WTC11 (cell line): ENCODE measurements at regions not wholly inside any gene's neighbourhood (a gene's known extent, or its start where the extent isn't known, plus 50 kb on each side); places are given as distances from the start of the nearest gene placed in this dataset.

ENCODE experiments used
- ATAC-seq: fragments of 200-7000 bp; cut with Tn5 transposase; 2 replicates; pipeline ENCODE4 v1.10.0; 2021; ENCODE audit warnings: mild to moderate bottlenecking, moderate library complexity
- CTCF ChIA-PET: fragments of 300-600 bp; sonication (Branson Sonifier 250); formaldehyde crosslinking; loops from one replicate; lab custom pipeline; 2021; ENCODE audit warnings: antibody characterized with exemption; lab: Charles Lee
- POLR2A ChIA-PET: fragments of 350-600 bp; sonication (Branson Sonifier 250); formaldehyde crosslinking; loops from one replicate; lab custom pipeline; 2021; ENCODE audit warnings: antibody characterized with exemption; lab: Charles Lee
- DNase-seq: peaks from one replicate; pipeline ENCODE4 v3.0.0; 2021; ENCODE audit warnings: low spot score
- H3K27ac Mint-ChIP-seq: 2 replicates; pipeline ENCODE4 v1.8.0; 2021; ENCODE audit warnings: mixed read lengths
- H3K27me3 Mint-ChIP-seq: 2 replicates; pipeline ENCODE4 v1.8.0; 2021; ENCODE audit warnings: low read depth, mild to moderate bottlenecking, moderate library complexity, mixed read lengths
- H3K36me3 Mint-ChIP-seq: 2 replicates; pipeline ENCODE4 v1.8.0; 2021; ENCODE audit warnings: mixed read lengths
- H3K4me1 Mint-ChIP-seq: 2 replicates; pipeline ENCODE4 v1.8.0; 2022; ENCODE audit warnings: mixed read lengths
- H3K4me3 Mint-ChIP-seq: 2 replicates; pipeline ENCODE4 v1.8.0; 2021; ENCODE audit warnings: mild to moderate bottlenecking, moderate library complexity, mixed read lengths
- H3K9me3 Mint-ChIP-seq: 2 replicates; pipeline ENCODE4 v1.8.0; 2021; ENCODE audit warnings: mixed read lengths
- ATF1 ChIP-seq: sonication (generic); formaldehyde crosslinking; IDR thresholded peaks from 2 replicates; pipeline ENCODE4 v1.8.1; 2023; ENCODE audit warnings: mild to moderate bottlenecking, moderate library complexity, missing genetic modification reagents
- ATF2 ChIP-seq: sonication (generic); formaldehyde crosslinking; IDR thresholded peaks from 2 replicates; pipeline ENCODE4 v1.8.1; 2022; ENCODE audit warnings: low read depth, missing genetic modification reagents, borderline replicate concordance
- ELF4 ChIP-seq: sonication (generic); formaldehyde crosslinking; IDR thresholded peaks from 2 replicates; pipeline ENCODE4 v1.8.1; 2022; ENCODE audit warnings: low read depth, mild to moderate bottlenecking, moderate library complexity, missing genetic modification reagents
- EMX1 ChIP-seq: fragments of 250-450 bp; sonication (Bioruptor Pico); IDR thresholded peaks from 2 replicates; pipeline ENCODE4 v1.8.0; 2021; ENCODE audit warnings: mild to moderate bottlenecking
- FOXJ3 ChIP-seq: sonication (generic); formaldehyde crosslinking; IDR thresholded peaks from 2 replicates; pipeline ENCODE4 v1.9.0; 2021; ENCODE audit warnings: missing genetic modification reagents, mild to moderate bottlenecking, borderline replicate concordance
- GABPB1 ChIP-seq: sonication (generic); formaldehyde crosslinking; IDR thresholded peaks from 2 replicates; pipeline ENCODE4 v1.8.1; 2023; ENCODE audit warnings: mild to moderate bottlenecking, missing genetic modification reagents
- HMGXB4 ChIP-seq: sonication (generic); formaldehyde crosslinking; IDR thresholded peaks from 2 replicates; pipeline ENCODE4 v1.8.1; 2023; ENCODE audit warnings: mild to moderate bottlenecking, moderate library complexity, missing genetic modification reagents
- IRF2 ChIP-seq: sonication (generic); formaldehyde crosslinking; IDR thresholded peaks from 2 replicates; pipeline ENCODE4 v1.8.0; 2022; ENCODE audit warnings: low read depth, missing genetic modification reagents, borderline replicate concordance
- KAT7 ChIP-seq: sonication (generic); formaldehyde crosslinking; IDR thresholded peaks from 2 replicates; pipeline ENCODE4 v1.8.1; 2023; ENCODE audit warnings: missing genetic modification reagents, mild to moderate bottlenecking, borderline replicate concordance
- NFATC4 ChIP-seq: fragments of 250-450 bp; sonication (Bioruptor Pico); IDR thresholded peaks from 2 replicates; pipeline ENCODE4 v1.9.0; 2021; ENCODE audit warnings: mild to moderate bottlenecking
- NR3C1 ChIP-seq: sonication (generic); formaldehyde crosslinking; conservative IDR thresholded peaks from 2 replicates; pipeline ENCODE4 v1.8.1; 2023; ENCODE audit warnings: low read depth, mild to moderate bottlenecking, missing genetic modification reagents
- SMAD4 ChIP-seq: sonication (generic); formaldehyde crosslinking; IDR thresholded peaks from 2 replicates; pipeline ENCODE4 v1.8.0; 2022; ENCODE audit warnings: mild to moderate bottlenecking, missing genetic modification reagents
- STAT6 ChIP-seq: sonication (generic); formaldehyde crosslinking; conservative IDR thresholded peaks from 2 replicates; pipeline ENCODE4 v1.8.1; 2023; ENCODE audit warnings: mild to moderate bottlenecking, low read depth, missing genetic modification reagents, moderate library complexity
- TEAD1 ChIP-seq: sonication (generic); formaldehyde crosslinking; IDR thresholded peaks from 2 replicates; pipeline ENCODE4 v1.8.0; 2022; ENCODE audit warnings: mild to moderate bottlenecking, missing genetic modification reagents

GRCh38 chr4:138941037-138941436 lies 74.5 kb upstream of the NOCT start (continued):
- TF ChIP-seq STAT6 (CRISPR knock-in tag) = no peak

- Mint-ChIP-seq H3K9me3 (no peaks in the 10 kb centered on the region), H3K4me1 (peaks cover 48% of the 10 kb centered on the region), H3K36me3 (no peaks in the 10 kb centered on the region), H3K27me3 (no peaks in the 10 kb centered on the region), H3K27ac (no peak overlapping the region), H3K4me3 (no peak overlapping the region)
- POLR2A ChIA-PET = interaction anchor here (0.6 kb wide), 1 partner anchor 18 kb away, joined by 5 read pairs; no protein-coding TSS in a partner anchor
- DNase-seq = no peak
- no peak for ATAC-seq
- no peak for TF ChIP-seq NFATC4
- TF ChIP-seq GABPB1 (CRISPR knock-in tag) = peak; percentile 75
- TF ChIP-seq, all 79 proteins: peak for 1
- CTCF ChIA-PET = interaction anchor here (0.9 to 2.9 kb wide), 3 partner anchors 69 to 445 kb away, joined by 3 to 49 read pairs (median 3); no protein-coding TSS in a partner anchor
Observed at GRCh38 chr4:138939960-138940359, 75.6 kb upstream of the NOCT start.

GRCh38 chr4:138938366-138938690 lies 77.3 kb upstream of the NOCT start:
- DNase-seq (no peak), ATAC-seq (peak; percentile 67)
- Mint-ChIP-seq H3K27ac (no peak overlapping the region), H3K9me3 (no peaks in the 10 kb centered on the region), H3K27me3 (no peaks in the 10 kb centered on the region), H3K36me3 (no peaks in the 10 kb centered on the region), H3K4me3 (no peak overlapping the region), H3K4me1 (peaks cover 55% of the 10 kb centered on the region)
- CTCF ChIA-PET = interaction anchor here (0.6 to 2.9 kb wide), 44 partner anchors 9 to 1118 kb away, joined by 3 to 49 read pairs (median 4); no protein-coding TSS in a partner anchor
- POLR2A ChIA-PET = no interaction called here
- TF ChIP-seq ATF1 = no peak
- TF ChIP-seq FOXJ3 (CRISPR knock-in tag) = no peak
- no peak for TF ChIP-seq EMX1 (CRISPR knock-in tag)
- no peak for TF ChIP-seq TEAD1
- no peak for TF ChIP-seq KAT7
- no peak for TF ChIP-seq IRF2 (CRISPR knock-in tag)
- TF ChIP-seq SMAD4 = no peak

- no peak for TF ChIP-seq ATF2 (CRISPR knock-in tag)
- Mint-ChIP-seq H3K4me1 (peaks cover 66% of the 10 kb centered on the region), H3K27me3 (no peaks in the 10 kb centered on the region; the same call in 1 of the 2 replicates), H3K27ac (no peak overlapping the region), H3K36me3 (no peaks in the 10 kb centered on the region), H3K9me3 (no peaks in the 10 kb centered on the region), H3K4me3 (no peak overlapping the region)
- ChIA-PET POLR2A (no interaction called here), CTCF (no interaction called here)
- ATAC-seq (no peak), DNase-seq (no peak)
Observed at GRCh38 chr4:138935135-138935807, 80.3 kb upstream of the NOCT start.

GRCh38 chr4:138927072-138927471 lies 88.5 kb upstream of the NOCT start:
- ChIA-PET POLR2A (no interaction called here), CTCF (no interaction called here)
- no peak overlapping the region for H3K27ac Mint-ChIP-seq
- H3K4me3 Mint-ChIP-seq = no peak overlapping the region
- H3K27me3 Mint-ChIP-seq = no peaks in the 10 kb centered on the region; the same call in 1 of the 2 replicates
- H3K4me1 Mint-ChIP-seq = peaks cover 13% of the 10 kb centered on the region
- ATAC-seq = no peak
- peaks cover 29% of the 10 kb centered on the region for H3K9me3 Mint-ChIP-seq
- peaks cover 24% of the 10 kb centered on the region for H3K36me3 Mint-ChIP-seq
- no peak for TF ChIP-seq NR3C1 (CRISPR knock-in tag)
- no peak for TF ChIP-seq ELF4 (CRISPR knock-in tag)
- TF ChIP-seq TEAD1 = no peak
- no peak for TF ChIP-seq KAT7
- TF ChIP-seq HMGXB4 (CRISPR knock-in tag) = no peak
- TF ChIP-seq, all 79 proteins: peak for 0
- DNase-seq = no peak
